Skeletal muscle satellite cell (primary cell): ENCODE measurements at regions not wholly inside any gene's neighbourhood (a gene's known extent, or its start where the extent isn't known, plus 50 kb on each side); places are given as distances from the start of the nearest gene placed in this dataset.
A peak's percentile ranks its signal among the peaks of the same experiment; 100 is the strongest.

Source experiments
- H3K27me3 ChIP-seq: 2 replicates; pipeline ENCODE4 v1.7.0; 2013; ENCODE audit warnings: low read length; ENCODE audit not compliant: control insufficient read depth, insufficient read depth
- H3K36me3 ChIP-seq: 2 replicates; pipeline ENCODE4 v1.7.0; 2013; ENCODE audit warnings: mild to moderate bottlenecking, control low read depth, low read length; ENCODE audit not compliant: insufficient read depth
- H3K4me1 ChIP-seq: 2 replicates; pipeline ENCODE4 v1.7.0; 2013; ENCODE audit warnings: low read length; ENCODE audit not compliant: control insufficient read depth, insufficient read depth
- H3K4me2 ChIP-seq: 2 replicates; pipeline ENCODE4 v1.7.0; 2013; ENCODE audit warnings: mild to moderate bottlenecking, low read length
- H3K4me3 ChIP-seq: 2 replicates; pipeline ENCODE4 v1.7.0; 2013; ENCODE audit warnings: low read length
- H3K9ac ChIP-seq: 2 replicates; pipeline ENCODE4 v1.7.0; 2013; ENCODE audit warnings: mild to moderate bottlenecking, low read depth, low read length, moderate library complexity
- H3K9me3 ChIP-seq: replicated peaks from 2 replicates; pipeline ENCODE4 v1.7.0; 2013; ENCODE audit warnings: mild to moderate bottlenecking, control low read depth, low read length

DNA sequence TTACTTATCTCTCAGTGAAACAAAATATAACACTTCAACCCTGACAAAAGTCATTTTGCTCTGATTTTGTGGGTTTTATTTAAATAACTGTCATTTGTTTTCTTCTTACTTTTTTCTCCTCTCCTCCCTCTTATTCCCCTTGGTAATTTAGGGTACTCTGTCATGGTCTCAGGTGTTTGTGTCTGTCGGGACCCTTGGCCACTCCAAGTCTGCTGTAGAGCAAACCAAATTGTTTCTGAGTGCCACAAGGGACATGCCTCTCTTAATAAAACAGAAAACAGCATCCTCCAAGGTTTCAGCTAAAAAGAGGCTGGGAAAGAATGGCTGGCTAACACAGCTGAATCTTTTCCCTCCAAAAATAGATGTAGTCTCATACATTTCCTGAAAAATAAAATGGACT lies 573.1 kb upstream of the KLF12 start:
- Histone ChIP-seq H3K27me3 (no peaks in the 10 kb centered on the region), H3K9me3 (no peaks in the 10 kb centered on the region), H3K9ac (no peak overlapping the region), H3K4me1 (peaks cover 8% of the 10 kb centered on the region), H3K4me3 (no peak overlapping the region), H3K36me3 (no peaks in the 10 kb centered on the region), H3K4me2 (no peak overlapping the region)

DNA sequence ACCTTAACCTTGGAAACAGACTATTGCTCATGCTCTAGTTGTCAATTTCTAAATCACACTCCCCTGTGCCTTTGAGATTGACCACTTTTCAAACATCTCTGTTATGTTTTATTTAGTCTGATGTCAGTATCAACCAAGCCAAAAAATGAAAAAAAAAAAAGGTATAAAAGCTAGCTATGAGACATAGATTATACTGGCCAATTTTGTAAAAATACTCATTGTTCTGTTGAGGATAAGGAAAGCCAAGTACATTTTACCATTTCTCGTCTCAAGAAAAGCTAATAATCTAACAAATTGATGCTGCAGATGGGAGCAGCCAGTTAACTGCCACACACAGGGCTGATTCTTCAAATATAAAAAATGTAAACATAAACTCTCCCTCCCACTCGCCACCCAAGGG lies 572.6 kb upstream of the KLF12 start:
- Histone ChIP-seq H3K9me3 (no peaks in the 10 kb centered on the region), H3K36me3 (no peaks in the 10 kb centered on the region), H3K4me2 (no peak overlapping the region), H3K4me1 (peaks cover 8% of the 10 kb centered on the region), H3K27me3 (no peaks in the 10 kb centered on the region), H3K9ac (no peak overlapping the region), H3K4me3 (no peak overlapping the region)

DNA sequence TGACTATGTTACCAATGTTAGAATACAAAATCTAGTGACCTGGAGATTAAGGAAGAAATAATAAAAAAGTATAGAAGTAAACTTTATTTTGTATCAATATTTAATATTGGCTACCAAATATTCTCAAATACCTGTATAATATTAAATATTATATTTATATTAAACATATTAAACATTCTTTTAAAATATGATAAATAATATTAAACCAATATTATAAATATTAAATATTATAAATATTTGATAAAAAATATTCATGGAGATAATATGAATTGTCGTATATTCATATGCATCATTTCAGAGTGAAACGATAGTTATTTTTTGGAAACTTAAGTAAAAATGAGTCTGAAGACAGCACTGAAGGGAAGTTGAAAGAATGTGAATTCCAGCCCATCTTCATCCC lies 571.2 kb upstream of the KLF12 start:
- no peaks in the 10 kb centered on the region for H3K36me3 ChIP-seq
- H3K4me1 ChIP-seq = peaks cover 8% of the 10 kb centered on the region

DNA sequence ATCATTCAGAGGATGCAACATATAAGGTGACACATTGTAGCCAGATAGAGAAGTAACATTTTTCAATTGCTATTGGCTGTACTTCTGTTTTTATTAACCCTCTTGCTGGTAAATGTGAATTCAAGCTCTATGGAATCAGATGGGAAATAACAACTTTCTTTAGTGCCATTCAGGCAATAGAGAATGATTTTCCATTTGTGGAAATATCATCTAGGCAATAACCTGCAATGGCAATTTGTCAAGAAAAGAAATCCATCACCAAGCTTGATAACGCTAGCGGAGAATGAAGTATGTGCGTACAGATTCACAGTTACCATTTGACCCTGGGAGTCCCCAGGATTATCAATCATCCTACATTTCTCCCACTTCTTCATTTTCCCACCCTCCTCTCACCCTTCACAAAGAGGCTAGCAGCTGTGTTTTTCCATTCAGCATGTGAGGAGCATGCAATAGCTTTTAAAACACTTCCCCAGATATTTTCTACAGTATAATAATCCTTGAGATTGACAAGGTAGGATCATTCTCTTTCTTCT lies 569.7 kb upstream of the KLF12 start:
- Histone ChIP-seq H3K9ac (no peak overlapping the region), H3K4me2 (no peak overlapping the region), H3K4me3 (no peak overlapping the region), H3K4me1 (no peaks in the 10 kb centered on the region), H3K27me3 (no peaks in the 10 kb centered on the region), H3K36me3 (no peaks in the 10 kb centered on the region), H3K9me3 (no peaks in the 10 kb centered on the region)

More for the DNA sequence above, 571.2 kb upstream of the KLF12 start:
- no peaks in the 10 kb centered on the region for H3K27me3 ChIP-seq
- H3K9ac ChIP-seq = no peak overlapping the region
- no peak overlapping the region for H3K4me2 ChIP-seq
- H3K4me3 ChIP-seq = no peak overlapping the region
- H3K9me3 ChIP-seq = no peaks in the 10 kb centered on the region

DNA sequence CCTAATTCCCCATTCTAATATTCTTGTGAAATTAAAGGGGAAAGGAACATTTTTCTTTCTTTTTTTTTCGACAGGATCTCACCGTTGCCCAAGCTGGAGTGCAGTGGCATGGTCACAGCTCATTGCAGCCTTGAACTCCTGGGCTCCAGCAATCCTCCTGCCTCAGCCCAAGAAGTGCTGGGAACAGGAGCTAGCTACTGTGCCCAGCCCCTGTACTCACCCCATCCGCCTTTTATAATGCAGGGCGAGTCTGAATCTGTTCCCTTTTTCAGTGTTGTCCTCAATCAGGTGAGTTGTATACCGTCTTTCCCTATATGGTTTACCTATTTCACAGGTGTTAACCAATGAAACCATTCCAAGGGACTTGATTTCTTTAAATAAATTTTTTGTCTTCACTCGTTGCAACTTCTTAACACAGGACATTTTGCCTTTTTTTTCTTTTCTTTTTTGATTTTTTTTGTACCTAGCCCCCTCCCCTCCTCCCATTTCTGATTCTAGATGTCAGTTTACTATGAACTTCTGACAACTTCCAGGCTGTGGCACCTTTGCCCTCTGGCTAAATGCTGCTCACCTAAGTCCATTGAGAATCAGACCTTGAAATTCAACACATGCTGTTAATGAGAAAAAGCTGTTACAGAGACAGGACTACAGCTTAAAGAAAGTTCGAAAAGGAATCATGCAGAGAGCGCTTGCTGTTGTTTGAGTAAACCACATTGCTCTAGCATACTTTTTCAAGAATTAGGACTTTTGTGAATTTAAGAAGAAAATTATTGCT lies 562.1 kb upstream of the KLF12 start:
- Histone ChIP-seq H3K36me3 (no peaks in the 10 kb centered on the region), H3K4me1 (peaks cover 17% of the 10 kb centered on the region), H3K4me3 (no peak overlapping the region), H3K4me2 (no peak overlapping the region), H3K9me3 (no peaks in the 10 kb centered on the region), H3K9ac (no peak overlapping the region), H3K27me3 (no peaks in the 10 kb centered on the region)

DNA sequence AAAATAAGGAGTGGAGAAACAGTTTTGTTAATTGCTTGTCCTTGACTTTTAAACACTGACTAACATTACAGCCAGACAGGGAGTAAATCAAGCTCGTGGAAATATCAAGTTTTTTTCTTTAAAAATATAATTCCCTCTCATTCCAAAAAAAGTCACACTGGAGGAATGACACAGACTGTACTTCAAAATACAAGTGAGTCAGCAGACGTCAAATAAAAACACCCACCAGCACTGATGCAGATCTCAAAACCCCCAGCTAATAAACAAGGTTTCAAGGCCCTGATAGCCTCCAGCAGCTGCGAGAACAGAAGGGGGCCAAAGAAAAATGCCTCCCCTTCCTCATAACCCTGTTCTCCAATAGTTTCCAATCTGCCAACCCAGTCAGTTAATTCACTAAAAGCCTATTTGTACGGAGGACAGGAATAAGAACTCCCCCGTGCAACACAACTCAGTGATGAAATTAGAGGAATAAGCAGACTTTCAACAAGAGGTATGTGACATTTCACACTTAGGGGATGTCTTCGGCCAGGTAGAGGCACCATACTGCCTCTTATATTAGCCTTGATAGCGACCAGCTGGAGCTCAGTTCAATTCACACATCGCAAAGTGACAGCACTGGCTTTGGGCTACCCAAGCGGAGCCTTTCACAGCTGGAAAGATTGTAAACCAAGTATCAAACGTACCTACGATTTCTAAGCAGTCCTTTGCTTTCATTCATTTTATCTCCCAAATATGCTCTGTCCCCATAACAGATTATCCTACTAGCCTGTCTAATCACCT lies 561.0 kb upstream of the KLF12 start:
- no peaks in the 10 kb centered on the region for H3K27me3 ChIP-seq
- H3K4me2 ChIP-seq = peak overlapping the region; percentile 10
- H3K36me3 ChIP-seq = no peaks in the 10 kb centered on the region
- H3K9ac ChIP-seq = no peak overlapping the region
- H3K4me3 ChIP-seq = no peak overlapping the region
- peaks cover 17% of the 10 kb centered on the region for H3K4me1 ChIP-seq
- H3K9me3 ChIP-seq = no peaks in the 10 kb centered on the region

DNA sequence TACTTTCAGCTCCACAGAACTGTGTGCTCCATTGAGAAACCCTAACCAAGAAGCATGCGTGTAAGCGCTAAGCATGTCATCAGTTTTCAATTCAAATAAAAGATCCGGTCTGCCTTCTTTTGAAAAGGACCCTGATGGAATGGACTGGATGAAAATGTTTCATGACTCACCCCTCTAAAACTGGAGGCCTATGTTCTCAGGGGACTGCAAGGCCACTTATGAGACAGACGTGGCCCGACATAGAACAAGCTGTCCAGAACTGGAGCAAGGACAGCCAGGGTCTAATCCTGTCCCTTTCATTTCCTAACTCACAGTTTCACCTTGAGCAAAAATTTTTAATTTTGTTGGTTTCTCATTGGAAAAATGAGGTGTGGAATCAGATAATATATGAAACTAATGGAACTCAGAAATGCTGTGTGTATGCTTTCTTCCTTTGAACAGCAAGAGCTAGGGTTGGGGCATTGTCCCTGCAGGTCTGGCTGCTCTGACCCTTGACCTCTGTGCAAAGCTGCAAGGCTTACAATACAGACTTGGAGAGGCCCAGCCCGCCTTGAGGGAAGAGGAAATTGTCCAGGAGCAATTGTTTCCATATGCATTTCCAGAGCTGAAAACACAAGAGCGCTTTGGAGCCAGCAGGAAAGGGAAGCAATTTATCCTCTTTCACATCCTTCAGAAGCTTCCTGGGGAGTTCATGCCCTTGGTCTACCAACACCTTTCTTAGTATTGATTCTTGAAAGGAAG lies 553.4 kb upstream of the KLF12 start:
- Histone ChIP-seq H3K9me3 (no peaks in the 10 kb centered on the region), H3K4me3 (no peak overlapping the region), H3K27me3 (no peaks in the 10 kb centered on the region), H3K4me1 (no peaks in the 10 kb centered on the region), H3K36me3 (no peaks in the 10 kb centered on the region), H3K4me2 (no peak overlapping the region), H3K9ac (no peak overlapping the region)

DNA sequence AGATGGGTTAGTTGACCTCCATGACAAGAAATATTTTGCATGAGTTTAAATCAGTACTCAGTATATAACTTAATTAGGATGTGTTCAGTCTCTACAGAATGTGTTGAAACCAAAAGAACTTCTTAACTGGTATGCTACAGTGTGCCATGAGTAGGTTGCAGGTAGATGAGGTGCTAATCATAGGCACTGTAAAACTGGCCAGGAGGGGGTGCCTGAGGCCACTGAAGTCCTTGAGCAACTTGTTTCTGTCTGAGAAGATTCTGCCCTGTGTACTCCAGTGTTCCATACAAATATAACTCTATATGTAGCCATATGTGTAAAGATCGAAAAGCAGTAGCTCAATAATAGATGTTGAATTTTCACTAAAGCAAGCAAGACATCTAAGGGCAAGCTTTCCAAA lies 549.2 kb upstream of the KLF12 start:
- H3K4me1 ChIP-seq = no peaks in the 10 kb centered on the region
- H3K4me2 ChIP-seq = no peak overlapping the region
- no peaks in the 10 kb centered on the region for H3K27me3 ChIP-seq
- H3K9me3 ChIP-seq = no peaks in the 10 kb centered on the region
- H3K36me3 ChIP-seq = no peaks in the 10 kb centered on the region
- H3K4me3 ChIP-seq = no peak overlapping the region
- no peak overlapping the region for H3K9ac ChIP-seq

DNA sequence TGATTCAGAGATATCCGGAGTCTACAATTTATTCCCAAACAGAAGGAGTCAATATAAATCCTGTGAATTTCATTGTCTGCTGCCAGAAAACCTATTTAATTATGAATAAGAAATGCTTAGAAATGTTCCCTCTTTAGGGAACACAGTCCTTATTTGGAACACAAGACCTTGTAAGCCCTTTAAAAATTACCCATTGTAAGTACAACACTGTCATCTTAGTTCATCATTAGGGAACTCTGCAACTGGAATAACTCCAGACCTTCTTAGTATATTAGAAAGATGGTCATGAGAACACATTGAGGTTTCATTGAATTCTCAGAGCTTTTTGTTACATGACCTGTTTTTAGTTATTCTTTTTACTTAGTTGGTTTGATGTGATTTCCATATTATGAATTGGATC lies 548.5 kb upstream of the KLF12 start:
- H3K36me3 ChIP-seq = no peaks in the 10 kb centered on the region
- no peak overlapping the region for H3K4me3 ChIP-seq

DNA sequence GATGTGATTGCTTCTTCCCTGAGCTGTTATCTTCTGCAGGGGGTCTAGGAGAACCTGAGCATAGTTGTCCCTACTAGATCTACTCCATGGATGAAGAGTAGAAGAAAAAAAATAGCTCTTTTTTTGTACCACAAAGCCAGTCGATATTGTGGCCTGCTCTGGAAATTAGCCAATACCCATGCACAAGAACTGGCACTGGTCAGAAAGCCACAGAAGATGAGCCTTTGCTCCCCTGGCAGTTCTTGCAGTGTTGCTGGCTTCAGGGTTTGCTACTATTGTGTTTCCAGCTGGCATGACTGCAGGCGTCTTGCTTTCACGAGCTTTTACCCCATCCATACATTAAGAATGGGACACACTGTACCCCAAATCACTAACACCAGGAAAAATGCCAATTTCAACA lies 547.7 kb upstream of the KLF12 start:
- H3K4me3 ChIP-seq = no peak overlapping the region
- no peak overlapping the region for H3K4me2 ChIP-seq
- H3K9me3 ChIP-seq = no peaks in the 10 kb centered on the region
- H3K27me3 ChIP-seq = no peaks in the 10 kb centered on the region
- H3K9ac ChIP-seq = no peak overlapping the region
- H3K36me3 ChIP-seq = no peaks in the 10 kb centered on the region
- H3K4me1 ChIP-seq = no peaks in the 10 kb centered on the region

More for the DNA sequence above, 548.5 kb upstream of the KLF12 start:
- Histone ChIP-seq H3K9ac (no peak overlapping the region), H3K4me1 (no peaks in the 10 kb centered on the region), H3K9me3 (no peaks in the 10 kb centered on the region), H3K27me3 (no peaks in the 10 kb centered on the region), H3K4me2 (no peak overlapping the region)

DNA sequence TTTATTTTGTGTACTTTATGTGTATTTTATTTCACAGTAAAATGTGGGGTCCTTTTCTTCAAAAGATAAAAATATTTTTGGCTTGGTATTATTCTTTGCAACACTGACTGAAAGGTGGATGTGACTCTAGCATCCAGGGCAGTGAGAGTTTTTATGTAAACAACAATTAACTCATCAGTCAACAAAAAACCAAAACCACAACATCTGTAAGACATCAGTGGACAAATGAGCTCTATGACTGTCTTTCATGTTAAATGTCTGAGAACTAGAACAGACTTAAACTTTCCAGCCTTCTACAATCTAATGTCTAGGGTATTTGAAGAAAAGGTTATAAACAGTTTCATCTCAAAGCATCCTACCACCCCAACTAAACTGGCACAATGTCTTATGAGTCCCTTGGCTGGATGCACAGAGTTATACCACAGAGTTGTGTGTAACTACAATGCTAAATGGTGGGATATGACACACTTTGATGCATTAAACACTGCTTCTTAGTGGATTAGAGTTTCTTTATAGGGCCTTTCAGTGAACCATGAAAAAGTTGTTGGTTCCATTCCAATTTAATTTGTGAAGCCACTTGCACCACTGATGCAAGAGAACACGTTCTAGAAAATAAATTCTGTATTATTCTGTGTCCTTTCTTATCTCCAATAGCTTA lies 544.2 kb upstream of the KLF12 start:
- Histone ChIP-seq H3K4me1 (peaks cover 6% of the 10 kb centered on the region), H3K36me3 (no peaks in the 10 kb centered on the region), H3K9me3 (no peaks in the 10 kb centered on the region), H3K9ac (no peak overlapping the region), H3K4me2 (no peak overlapping the region), H3K27me3 (no peaks in the 10 kb centered on the region), H3K4me3 (no peak overlapping the region)
